ENCODE measurements at regions not wholly inside any gene's neighbourhood (a gene's known extent, or its start where the extent isn't known, plus 50 kb on each side); places are given as distances from the start of the nearest gene placed in this dataset.

- no peak overlapping the region for H3K4me3 ChIP-seq (ENCODE audit: control insufficient read depth, low read depth, low read length)
- peak; percentile 70 for DNase-seq (ENCODE audit: low read depth)
- TF ChIP-seq CTCF (conservative IDR thresholded peaks at IDR 0.05; ENCODE audit: control insufficient read depth, insufficient read depth, low read depth, low read length), result no peak
Measured at GRCh38 chr6:14670806-14671205, 553.2 kb downstream of the CD83 start.

DNA sequence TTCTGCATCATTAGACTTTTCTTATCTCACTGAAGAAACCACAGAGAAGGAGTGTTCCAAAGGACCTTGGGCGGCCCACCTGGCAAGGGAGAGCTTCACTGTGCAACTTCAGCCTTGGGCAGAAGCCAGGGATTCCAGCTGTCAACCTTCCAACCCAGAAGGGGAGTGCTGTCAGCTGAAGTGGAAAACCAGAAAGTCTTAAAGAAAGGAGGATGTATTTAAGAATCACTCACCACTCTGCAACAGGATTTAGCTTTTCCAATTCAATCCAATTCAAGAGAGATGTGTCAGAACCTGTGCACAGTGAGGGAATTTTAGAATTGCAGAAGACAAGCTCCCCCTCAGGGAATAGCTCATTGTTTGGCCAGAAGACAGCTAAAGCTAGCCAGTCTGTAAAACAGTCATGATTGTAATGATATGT lies 553.7 kb downstream of the CD83 start:
- peak; percentile 93 for DNase-seq (ENCODE audit: low read depth)
- no peak for TF ChIP-seq CTCF (conservative IDR thresholded peaks at IDR 0.05; ENCODE audit: control insufficient read depth, insufficient read depth, low read depth, low read length)
- no peak overlapping the region for H3K4me3 ChIP-seq (ENCODE audit: control insufficient read depth, low read depth, low read length)

- TF ChIP-seq CTCF (conservative IDR thresholded peaks at IDR 0.05; ENCODE audit: control insufficient read depth, insufficient read depth, low read depth, low read length), result no peak
- H3K4me3 ChIP-seq (ENCODE audit: control insufficient read depth, low read depth, low read length), result no peak overlapping the region
- no peak for DNase-seq (ENCODE audit: low read depth)
Measured at GRCh38 chr6:14671937-14672336, 554.4 kb downstream of the CD83 start.

DNA sequence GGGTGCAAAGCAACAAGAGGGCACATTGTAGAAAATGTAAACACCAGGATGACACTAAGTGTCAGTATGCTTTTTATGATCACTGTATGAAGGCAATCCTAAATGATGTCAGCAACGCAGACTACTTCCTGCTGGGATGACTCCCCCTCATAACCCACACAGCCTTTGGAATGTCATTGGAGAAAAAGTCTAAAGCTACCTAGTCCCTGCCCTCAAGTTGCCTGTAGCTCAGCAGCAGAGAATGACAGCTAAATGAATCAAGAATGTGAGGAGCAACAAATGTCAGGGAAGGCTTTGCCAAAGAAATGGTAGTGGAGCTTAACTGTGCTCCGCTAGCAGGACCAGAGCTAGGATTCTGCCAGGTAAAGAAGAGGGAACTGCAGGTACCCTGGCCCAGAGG lies 555.6 kb downstream of the CD83 start:
- no peak for TF ChIP-seq CTCF (conservative IDR thresholded peaks at IDR 0.05; ENCODE audit: control insufficient read depth, insufficient read depth, low read depth, low read length)
- peak; percentile 63 for DNase-seq (ENCODE audit: low read depth)
- H3K4me3 ChIP-seq (ENCODE audit: control insufficient read depth, low read depth, low read length), result no peak overlapping the region

GRCh38 chr6:14674458-14674857 lies 556.9 kb downstream of the CD83 start:
- DNase-seq (ENCODE audit: low read depth), result no peak
- TF ChIP-seq CTCF (conservative IDR thresholded peaks at IDR 0.05; ENCODE audit: control insufficient read depth, insufficient read depth, low read depth, low read length), result no peak
- no peak overlapping the region for H3K4me3 ChIP-seq (ENCODE audit: control insufficient read depth, low read depth, low read length)

GRCh38 chr6:14674867-14675648 lies 557.5 kb downstream of the CD83 start:
- no peak overlapping the region for H3K4me3 ChIP-seq (ENCODE audit: control insufficient read depth, low read depth, low read length)
- no peak for TF ChIP-seq CTCF (conservative IDR thresholded peaks at IDR 0.05; ENCODE audit: control insufficient read depth, insufficient read depth, low read depth, low read length)
- no peak for DNase-seq (ENCODE audit: low read depth)

Data from fibroblast of mammary gland (primary cell).